CD4-positive, alpha-beta T cell treated with Interleukin-4 for 4 hours (primary cell): ENCODE measurements at regions not wholly inside any gene's neighbourhood (a gene's known extent, or its start where the extent isn't known, plus 50 kb on each side); places are given as distances from the start of the nearest gene placed in this dataset.

Experiments used
- DNase-seq: peaks from one replicate; pipeline ENCODE4 v3.0.0-alpha.2; 2020

DNA sequence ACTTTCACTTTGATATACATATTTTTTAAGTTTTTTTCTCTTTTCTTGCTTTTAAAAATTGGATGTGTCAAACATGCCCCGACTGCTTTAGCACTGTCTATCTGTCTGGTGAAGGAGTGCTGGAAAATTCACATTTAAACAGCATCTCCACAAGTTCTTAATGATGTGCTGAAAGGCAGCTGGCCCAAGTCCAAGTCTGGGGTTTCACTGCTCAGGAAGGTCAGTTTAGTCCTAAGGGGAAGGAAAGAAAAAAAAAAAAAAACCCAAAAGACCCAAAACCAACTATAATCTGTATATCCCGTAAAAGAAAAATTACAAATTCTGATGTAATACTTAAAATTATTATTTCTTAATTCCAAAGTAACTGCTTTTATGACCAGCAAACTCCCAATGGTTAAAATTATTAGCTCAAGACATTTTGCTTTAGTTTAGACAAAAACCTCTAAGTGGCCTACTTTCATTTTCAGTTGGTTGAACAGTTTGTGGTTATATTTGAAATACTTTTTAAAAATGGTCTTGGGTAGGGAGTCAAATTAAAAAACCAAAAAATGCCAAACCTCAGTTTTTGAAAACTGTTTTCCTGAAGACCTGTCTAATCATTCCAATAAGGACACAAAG is 79.5 kb upstream of the PREP start:
- peak; percentile 23 for DNase-seq

DNA sequence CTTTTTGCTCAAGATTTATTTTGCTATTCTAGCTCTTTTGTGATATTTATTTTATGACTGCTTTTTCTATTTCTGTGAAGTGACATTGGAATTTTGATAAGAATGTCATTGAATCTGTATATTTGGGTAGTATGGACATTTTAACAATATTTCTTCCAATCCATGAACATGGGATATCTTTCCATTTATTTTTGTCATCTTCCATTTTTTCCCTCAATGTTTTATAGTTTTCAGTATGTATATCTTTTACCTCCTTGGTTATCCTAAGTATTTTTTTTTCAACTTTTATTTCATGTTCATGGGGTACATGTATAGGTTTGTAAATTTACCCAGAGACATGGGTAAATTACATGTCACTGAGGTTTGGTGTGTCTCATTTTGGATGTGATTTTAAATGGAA is 74.1 kb upstream of the PREP start:
- DNase-seq: no peak

DNA sequence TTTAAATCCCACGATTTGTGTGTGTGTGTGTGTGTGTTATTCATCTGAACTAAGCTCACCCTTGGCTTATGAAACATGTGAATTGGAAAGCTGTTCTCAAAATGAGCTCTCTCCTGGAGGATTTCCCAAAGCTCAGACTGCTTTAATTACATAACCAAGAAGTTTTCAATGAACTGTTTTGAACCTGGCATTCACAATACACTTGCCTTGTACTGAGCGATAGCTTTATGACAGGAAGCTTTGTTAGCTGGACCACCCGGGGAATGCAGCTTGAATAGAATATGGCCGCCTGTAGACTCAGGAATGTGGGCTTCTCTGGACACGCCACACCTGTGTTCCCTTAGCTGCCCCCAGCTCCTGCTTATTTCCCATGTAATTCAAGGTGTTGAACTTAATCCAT is 71.4 kb upstream of the PREP start:
- DNase-seq: no peak

DNA sequence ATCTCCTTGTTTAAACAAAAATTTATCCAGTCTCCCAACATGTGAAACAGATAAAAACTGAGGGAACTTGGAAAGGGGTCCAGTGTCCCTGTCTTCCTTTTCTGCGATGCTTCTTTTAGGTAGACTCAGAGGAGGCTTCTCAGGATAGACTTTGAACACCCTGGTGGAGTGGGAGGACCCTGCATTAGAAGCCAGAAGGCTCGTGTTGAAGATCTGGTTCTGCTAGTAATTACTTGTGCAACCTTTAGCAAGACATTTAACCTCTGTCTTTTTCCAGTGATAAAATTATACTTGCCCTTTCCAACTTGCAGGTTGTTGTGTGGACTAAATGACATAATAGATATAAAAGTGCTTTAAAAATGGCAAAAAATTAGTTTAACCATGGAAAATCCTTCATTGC is 67.1 kb upstream of the PREP start:
- DNase-seq: no peak

DNA sequence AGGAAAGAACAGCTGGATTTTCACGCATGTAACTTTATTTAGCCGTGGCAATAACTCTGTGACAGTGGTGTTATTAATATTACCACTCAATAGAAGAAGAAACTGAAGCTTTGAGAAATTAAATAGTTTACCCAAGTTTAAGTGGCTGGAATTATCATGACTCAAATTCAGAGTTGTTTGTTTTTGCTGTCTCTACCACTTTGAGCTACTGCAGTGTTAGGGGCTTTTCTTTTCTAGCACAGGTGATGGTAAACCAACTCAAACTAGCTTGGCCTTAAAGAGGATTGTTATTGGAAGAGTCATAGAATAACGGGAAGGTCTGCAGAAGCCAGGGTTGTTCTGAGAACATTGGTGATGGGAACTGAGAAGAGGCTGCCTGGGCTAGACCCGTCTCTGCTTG is 66.0 kb upstream of the PREP start:
- DNase-seq: no peak

DNA sequence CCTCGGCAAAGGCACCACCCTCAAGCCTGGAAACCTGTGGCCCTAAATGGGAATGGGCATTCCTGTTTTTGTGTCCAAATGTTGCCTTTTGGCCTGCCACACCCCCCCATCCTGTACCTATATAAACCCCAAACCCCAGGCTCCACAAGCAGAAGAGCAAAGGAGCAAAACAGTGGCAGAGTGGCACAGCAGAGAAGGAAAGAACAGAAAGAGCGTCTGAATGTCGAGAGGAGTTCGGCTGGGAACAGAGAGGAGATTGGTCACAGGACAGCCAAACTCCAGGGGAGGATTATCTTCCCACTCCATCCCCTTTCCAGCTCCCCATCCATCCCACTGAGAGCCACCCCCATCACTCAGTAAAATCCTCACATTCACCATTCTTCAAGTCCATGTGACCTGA is 58.0 kb upstream of the PREP start:
- no peak for DNase-seq

DNA sequence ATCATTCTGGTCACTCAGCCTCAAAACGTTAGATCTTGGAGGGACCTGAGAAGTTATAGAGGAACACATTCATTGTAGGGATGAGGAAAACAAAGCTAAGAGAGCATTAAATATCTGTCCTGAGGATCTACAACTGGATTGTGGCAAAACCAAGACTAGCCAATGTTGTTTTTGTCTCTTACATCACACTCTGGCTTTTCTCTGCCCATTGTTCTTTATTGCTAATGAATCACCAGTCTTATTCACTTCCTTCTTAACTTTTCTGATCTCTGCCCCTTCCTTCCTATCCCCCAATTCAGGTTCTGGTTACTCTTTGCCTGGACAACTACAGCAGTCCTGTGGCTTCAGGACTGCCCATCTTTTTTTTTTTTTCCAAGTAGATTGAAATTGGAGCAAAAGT is 57.0 kb upstream of the PREP start:
- no peak for DNase-seq

DNA sequence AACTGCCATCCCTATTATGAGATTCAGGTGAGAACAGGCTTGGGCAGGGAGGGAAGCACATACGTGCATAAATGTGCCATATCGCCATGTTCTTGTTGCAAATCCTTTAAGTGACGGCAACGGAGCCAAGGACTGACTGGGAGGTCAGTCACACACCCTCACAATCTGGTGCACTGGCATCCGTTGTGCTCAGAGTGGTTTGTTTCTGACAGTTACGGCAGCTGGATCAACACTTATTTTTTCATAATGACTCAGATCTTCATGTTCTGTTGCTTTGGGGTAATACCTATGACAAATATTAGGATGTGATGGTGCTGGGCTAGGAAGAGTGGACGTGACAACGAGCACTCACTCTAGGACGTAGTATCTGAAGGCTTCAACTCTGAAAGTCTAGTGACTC is 56.2 kb upstream of the PREP start:
- peak; percentile 63 for DNase-seq

DNA sequence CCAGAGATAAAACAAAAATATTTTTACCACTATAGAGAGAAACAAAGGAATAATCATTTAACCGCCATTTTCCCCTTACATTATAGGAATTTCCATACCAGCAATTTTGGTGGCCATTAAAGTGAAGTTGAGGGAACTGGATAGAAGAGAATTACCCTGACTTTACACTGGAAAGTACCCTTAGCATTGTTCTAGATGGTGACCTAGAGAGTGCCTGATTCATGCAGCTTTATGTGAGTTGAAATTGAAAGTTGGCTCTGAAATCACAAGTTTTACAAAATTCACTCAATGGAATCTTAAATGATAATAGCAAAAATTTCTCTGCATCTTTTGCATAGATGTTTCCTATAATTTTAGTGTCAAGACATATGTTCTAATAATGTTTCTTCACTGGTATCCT is 55.7 kb upstream of the PREP start:
- peak; percentile 30 for DNase-seq

DNA sequence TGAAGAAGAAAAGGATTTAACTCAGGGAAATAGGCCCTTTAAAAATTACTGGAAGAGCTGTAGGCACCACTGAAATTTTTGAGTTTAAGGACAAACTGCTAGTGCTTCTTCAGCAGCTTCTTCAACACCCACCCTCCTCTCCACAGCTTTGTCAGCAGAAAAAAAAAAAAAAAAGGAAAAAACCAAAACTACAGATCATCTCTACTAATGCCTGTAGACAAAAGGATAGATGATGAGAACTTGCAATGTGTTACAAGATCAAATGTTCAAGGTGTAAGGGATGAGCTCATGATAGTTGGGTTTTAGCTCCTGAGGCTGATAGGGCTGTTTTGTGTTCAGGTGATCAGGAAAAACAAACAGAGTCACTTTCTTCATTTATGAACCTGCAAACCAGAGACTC is 55.2 kb upstream of the PREP start:
- DNase-seq: peak; percentile 35

DNA sequence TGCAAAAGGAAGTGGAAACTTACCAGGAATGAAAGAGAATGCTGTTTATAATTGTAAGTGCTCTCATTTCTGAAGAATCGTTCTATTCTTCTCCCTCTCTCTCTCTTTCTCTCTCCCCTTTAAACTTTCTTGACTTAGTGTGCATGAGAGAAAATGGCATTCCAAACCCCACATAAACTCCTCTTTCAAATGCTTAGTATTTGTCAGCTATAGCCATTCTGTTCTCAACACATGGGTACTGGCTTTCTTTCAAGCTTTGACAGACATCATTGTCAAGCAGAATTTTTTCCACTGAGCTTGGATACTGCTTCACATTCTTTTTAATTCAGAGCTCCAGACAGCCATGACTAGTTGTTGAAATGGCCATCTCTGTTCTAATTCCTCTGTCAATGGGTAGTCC is 51.1 kb upstream of the PREP start:
- DNase-seq: no peak

DNA sequence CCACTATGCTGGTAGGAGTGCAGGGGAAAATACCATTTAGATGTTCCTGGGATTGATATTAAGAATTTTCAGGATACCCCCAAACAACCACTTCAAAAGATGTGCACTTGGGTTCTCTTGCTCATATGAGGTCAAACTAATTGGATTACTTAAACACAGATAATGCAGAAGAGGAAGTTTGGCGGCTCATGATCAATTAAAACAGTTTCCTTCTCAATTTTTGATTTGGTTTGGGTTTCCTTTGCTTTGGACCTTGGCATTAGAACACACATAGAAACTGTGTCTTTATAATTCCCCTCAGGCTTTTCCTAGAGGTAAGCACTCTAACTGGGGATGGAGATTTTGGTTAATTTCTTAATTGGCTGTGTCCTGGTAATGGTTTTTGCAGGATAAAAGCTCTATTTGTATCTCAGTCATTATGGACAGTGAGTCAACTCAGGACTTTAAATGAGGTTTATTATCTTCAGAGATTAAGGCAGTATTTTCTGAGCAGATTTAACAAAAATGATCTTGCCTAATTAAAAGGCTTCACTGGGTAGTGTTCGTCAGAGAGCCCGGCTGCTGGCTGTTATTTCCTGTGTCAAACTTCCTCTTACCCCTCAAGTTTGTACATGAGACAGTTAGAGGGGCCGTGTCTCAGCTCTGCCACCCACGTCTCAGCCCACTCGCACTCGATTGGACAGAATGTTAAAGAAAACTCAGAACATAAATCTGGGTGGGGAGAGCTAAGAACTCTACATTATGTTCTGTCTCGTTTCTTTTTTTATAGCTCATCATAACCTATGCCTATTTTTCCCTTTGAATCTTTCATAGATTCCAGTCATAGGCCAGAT is 50.3 kb upstream of the PREP start:
- peak; percentile 80 for DNase-seq
